ENCODE measurements at regions not wholly inside any gene's neighbourhood (a gene's known extent, or its start where the extent isn't known, plus 50 kb on each side); places are given as distances from the start of the nearest gene placed in this dataset.

DNA sequence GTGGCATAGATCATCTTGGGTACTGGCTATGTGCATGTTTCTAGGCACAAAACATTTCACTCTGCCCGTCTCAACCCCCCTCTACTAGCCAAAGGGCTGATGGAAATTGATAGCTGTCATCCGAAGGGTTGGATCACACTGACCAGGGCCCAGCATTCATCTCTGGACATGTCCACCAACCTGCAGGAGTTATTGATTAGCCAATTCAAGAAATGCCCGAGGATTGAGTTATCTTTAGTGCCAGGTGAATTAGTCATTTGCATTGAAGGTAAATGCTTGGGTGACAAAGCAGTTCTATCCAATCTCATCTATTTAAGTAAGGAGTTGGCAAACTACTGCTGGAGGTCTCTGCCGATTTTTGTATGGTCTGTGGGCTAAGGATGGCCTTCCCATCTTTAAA is 80.1 kb downstream of the CD164 start:
- no peaks in the 10 kb centered on the region for H3K27me3 ChIP-seq (ENCODE audit: control insufficient read depth, insufficient read depth, low read length)
- H3K36me3 ChIP-seq (ENCODE audit: control insufficient read depth, insufficient read depth, low read length): no peaks in the 10 kb centered on the region
- DNase-seq (ENCODE audit: low read depth): no peak
- TF ChIP-seq CTCF (IDR thresholded peaks at IDR 0.05; ENCODE audit: insufficient read depth, low read length, poor library complexity, severe bottlenecking): no peak
- no peak overlapping the region for H3K4me3 ChIP-seq (ENCODE audit: low read depth, low read length)

- TF ChIP-seq CTCF (IDR thresholded peaks at IDR 0.05; ENCODE audit: insufficient read depth, low read length, poor library complexity, severe bottlenecking): no peak
- H3K27me3 ChIP-seq (ENCODE audit: control insufficient read depth, insufficient read depth, low read length): no peaks in the 10 kb centered on the region
- no peaks in the 10 kb centered on the region for H3K36me3 ChIP-seq (ENCODE audit: control insufficient read depth, insufficient read depth, low read length)
- no peak overlapping the region for H3K4me3 ChIP-seq (ENCODE audit: low read depth, low read length)
- DNase-seq (ENCODE audit: low read depth): no peak
Observed at GRCh38 chr6:109301418-109301817, 80.8 kb downstream of the CD164 start.

- Histone ChIP-seq H3K4me3 (ENCODE audit: low read depth, low read length) (no peak overlapping the region), H3K27me3 (ENCODE audit: control insufficient read depth, insufficient read depth, low read length) (no peaks in the 10 kb centered on the region), H3K36me3 (ENCODE audit: control insufficient read depth, insufficient read depth, low read length) (no peaks in the 10 kb centered on the region)
- TF ChIP-seq CTCF (IDR thresholded peaks at IDR 0.05; ENCODE audit: insufficient read depth, low read length, poor library complexity, severe bottlenecking): no peak
- no peak for DNase-seq (ENCODE audit: low read depth)
Observed at GRCh38 chr6:109300874-109301273, 81.4 kb downstream of the CD164 start.

GRCh38 chr6:109299776-109300564 is 82.3 kb downstream of the CD164 start:
- Histone ChIP-seq H3K27me3 (ENCODE audit: control insufficient read depth, insufficient read depth, low read length) (no peaks in the 10 kb centered on the region), H3K36me3 (ENCODE audit: control insufficient read depth, insufficient read depth, low read length) (no peaks in the 10 kb centered on the region), H3K4me3 (ENCODE audit: low read depth, low read length) (no peak overlapping the region)
- no peak for DNase-seq (ENCODE audit: low read depth)
- no peak for TF ChIP-seq CTCF (IDR thresholded peaks at IDR 0.05; ENCODE audit: insufficient read depth, low read length, poor library complexity, severe bottlenecking)

DNA sequence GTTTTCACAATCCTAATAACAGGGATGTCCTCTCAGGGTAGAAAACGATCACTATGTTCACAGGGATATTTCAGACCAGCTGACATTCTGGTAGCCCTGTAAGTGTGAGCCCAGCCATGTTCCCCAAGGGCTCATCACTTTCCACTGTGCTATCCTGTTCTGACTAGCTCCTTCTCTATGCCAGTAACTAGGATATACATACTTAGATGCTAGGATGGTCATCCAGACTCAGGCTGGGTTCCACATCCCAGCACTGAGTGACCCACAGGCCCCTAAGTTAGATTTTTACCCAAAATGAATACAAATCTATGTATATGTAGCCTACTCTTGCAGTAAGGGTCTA is 83.0 kb downstream of the CD164 start:
- Histone ChIP-seq H3K4me3 (ENCODE audit: low read depth, low read length) (no peak overlapping the region), H3K36me3 (ENCODE audit: control insufficient read depth, insufficient read depth, low read length) (no peaks in the 10 kb centered on the region), H3K27me3 (ENCODE audit: control insufficient read depth, insufficient read depth, low read length) (no peaks in the 10 kb centered on the region)
- no peak for TF ChIP-seq CTCF (IDR thresholded peaks at IDR 0.05; ENCODE audit: insufficient read depth, low read length, poor library complexity, severe bottlenecking)
- DNase-seq (ENCODE audit: low read depth): no peak

Data from kidney epithelial cell (primary cell).